IPS-NIHi7 (cell line): ENCODE measurements at regions not wholly inside any gene's neighbourhood (a gene's known extent, or its start where the extent isn't known, plus 50 kb on each side); places are given as distances from the start of the nearest gene placed in this dataset.

Experiments
- DNase-seq: peaks from one replicate; pipeline ENCODE4 v3.0.0; 2012; ENCODE audit warnings: mixed read lengths; ENCODE audit errors: extremely low spot score

DNA sequence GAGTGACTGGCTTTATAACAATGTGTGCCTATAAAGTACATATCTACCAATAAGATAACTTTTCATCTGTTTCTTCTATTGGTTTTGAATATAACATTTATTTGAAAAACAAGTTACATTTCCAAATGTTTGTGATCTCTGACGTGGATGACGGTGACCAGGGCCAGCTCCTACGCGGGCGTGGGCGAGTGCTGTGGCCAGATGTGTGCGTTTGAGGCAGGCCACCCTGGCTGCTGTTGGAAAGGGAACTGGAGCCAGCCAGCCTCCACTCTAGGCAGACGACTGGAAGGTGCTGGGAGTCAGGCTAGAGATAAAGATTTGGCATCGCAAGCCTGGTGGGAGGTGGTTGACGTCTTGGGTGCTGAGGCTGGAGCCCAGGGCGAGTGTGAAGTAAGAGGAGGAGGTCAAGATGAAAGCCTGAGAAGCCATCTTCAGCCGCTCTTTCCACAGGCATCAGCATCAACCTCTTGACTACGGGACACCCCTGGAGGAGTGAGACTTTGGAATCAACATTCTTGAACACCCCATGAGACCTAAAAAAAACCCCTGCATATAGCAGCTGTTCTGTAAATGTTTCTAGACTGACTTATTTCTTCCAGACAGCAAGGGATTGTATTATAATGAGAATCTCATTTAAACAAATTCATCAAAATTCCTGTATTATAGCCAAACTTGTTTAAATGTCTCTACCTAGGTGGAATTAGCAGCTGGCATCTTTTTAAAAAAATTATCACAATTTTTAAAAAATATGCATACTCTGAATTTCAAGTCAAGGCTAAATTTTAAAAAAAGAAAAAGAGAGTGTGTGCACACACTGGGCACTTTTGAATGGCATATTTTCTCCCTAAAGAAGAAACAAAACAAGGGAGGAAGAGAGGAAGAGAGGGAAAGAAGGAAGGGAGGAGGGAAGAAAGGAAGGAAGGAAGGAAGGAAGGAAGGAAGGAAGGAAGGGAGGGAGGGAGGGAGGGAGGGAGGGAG is 112.5 kb upstream of the SLC44A3 start:
- no peak for DNase-seq

DNA sequence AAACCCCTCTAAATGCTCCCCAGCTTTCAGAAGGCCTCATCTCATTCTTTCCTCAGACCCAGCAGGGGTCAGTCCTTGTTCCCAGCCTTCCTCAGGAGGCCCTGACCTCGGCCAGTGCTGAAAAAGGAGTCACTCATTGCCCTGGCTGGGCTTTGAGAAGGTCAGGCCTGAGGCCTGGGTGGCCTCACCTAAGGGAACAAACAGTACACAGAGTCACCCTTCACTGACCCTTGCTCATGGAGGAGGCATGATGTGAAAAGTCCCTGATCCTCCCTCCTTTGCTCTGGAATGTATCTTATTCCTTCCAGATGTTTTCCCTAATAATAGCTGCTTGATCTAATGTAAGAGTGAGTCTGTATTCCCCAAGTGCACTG is 117.7 kb upstream of the SLC44A3 start:
- no peak for DNase-seq

DNA sequence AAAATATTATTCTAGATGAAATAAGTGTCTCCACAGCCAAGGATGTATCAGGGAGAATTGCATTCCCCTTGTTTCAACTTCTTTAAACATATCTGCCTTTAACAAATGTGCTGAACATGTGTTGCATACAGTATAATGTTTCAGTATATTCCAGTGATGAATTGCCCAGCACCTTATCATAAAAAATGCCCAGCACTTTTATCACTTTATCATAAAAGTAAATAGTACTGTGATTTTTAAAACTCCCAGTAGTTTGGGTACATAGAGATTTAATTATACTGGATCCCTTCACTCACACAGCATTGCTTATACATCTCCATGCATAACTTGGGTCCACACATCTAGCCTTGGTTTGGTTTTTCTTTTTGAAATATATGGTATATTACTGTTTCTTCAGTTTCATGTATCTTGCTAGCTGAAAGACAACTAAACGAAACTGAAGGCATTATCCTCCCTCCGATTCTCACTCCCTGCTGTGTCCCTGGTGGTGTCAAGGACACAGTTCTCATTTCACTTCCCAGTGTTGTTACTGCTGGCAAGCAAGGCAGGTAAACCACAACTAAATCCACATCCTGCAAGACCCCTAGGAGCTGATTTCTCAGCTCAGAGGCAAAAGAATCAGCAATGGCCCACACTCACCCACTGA is 118.2 kb upstream of the SLC44A3 start:
- no peak for DNase-seq

DNA sequence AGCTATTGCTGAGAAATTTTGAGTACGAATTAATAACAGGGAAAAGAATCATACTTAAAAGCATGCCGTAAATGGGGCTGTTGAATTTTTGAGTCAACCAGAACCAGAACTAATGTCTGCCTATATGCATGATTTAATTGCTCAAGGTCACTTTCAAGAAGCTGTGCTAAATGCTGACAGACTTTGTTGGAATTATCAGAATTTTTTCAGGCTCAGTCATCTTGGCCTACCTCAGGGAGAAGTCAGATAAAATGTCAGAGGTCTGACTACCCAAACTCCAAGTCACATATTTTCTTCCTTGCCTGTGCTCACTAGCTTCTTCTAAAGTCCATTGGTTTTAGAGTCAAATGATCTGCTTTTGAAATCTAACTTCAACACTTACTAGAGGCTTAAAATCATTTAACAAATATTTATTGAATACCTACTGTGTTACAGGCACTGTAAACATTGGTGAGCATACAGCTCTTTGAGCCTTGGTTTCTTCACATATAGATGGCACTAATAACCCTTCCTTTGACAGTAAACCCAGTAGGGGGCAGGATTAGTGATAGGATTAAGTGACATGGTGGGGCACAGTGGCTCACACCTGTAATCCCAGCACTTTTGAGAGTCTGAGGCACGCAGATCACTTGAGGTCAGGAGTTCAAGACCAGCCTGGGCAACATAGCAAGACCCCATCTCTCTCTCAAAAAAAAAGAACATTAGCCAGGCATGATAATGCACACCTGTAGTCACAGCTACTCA is 121.2 kb upstream of the SLC44A3 start:
- DNase-seq: no peak

DNA sequence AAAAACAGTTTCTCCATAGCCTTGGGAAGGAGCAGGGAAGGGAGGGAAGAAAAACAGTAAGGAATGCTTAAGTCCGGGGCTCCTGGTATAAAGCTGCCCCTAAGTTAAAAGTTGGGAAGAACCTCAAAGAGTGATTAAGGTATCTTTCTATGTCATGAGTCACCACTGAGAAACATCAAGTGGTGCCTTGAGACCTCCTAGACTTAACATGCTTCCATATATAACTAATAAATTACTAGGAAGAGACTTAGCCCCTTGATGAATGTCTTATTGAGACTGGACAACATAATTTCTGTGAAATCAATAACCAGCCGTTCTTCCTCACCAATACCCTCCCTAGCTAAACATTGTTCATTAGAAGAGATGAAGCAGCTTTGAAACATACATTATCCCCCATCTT is 121.8 kb upstream of the SLC44A3 start:
- DNase-seq: no peak

DNA sequence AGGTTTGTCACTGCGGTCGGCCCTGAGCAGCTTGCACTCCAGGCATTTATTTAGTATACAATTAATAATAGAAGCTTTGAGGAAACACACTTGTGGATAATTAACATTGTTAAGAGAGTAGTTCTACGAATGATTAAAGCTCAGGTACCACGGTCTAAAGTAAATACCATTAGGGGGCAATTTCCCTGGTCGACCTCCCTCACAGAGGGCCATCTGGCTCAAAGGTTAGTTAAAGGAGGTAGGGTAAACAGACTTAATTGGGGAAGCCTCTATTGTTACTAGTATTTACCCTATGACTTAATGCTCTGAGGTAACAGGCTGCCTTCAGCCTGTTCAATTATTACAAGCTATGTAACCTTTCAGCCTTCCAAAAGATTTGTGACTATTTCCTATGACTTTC is 122.3 kb upstream of the SLC44A3 start:
- DNase-seq: no peak

DNA sequence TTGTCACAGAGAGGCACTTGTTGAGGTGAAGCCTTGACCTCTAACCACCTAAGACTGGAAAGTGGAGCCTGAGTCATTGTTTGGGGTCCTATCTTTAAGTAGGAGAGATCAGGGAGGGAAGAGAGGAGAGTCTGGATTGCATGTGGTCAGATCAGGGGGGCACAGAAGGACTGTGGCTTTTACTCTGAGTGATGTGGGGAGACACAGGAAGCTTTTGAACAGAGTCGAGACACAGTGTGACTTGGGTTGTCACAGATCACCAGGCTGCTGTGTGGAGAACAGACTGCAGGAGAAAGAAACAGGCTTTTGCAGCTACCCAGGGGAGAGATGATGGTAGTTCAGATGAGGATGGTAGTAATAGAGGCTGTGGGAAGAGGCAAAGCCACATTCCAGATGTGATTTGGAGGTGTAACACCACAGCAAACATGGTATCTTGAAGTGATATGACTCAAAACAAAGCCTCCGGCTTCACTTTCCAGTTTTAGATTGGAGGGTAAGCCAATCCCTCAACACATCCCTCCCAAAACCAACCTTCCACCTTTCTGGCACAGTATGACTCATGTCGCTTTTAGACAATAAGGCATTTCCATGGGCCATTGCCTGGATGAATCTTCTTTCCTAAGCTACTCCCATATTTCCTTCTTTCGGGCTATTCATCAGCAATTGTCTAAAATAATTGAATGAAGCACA is 125.8 kb upstream of the SLC44A3 start:
- no peak for DNase-seq

DNA sequence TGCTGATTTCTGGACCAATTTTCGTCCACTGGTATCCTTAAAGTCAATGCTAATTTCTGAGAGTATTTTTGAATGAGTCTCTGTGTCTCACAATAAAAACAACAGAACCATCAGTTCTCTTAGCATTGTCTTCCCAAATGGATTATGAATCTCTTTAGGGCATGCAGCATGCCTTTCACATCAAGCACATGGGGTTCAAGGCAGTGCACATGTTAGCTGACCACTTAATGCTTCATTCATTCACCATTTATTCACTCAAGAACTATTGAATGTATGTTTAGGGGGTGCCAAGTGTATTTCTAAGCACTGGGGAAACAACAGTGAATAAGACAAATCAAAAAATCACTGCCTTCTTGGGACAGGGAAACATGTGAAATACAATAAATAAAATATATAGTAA is 126.7 kb upstream of the SLC44A3 start:
- DNase-seq: no peak

DNA sequence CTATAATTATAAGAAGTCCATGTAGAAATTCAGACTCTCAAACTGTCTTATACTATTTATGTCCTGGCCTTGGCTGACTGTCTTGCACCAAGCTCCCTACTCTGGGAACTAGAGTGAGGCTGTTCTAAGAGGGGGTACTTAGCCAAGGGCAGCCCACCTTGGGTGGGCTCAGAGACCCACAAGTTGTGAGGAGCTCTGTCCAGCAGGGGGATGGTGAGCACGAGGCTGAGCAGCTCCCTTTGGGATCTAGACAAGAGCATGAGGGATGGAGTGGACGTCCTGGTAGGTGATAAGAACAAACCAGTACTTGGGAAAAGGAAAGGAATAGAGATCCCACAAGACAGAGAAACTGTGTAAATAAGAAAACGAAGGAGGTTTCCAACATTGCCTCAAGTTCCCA is 127.1 kb upstream of the SLC44A3 start:
- peak; percentile 37 for DNase-seq

DNA sequence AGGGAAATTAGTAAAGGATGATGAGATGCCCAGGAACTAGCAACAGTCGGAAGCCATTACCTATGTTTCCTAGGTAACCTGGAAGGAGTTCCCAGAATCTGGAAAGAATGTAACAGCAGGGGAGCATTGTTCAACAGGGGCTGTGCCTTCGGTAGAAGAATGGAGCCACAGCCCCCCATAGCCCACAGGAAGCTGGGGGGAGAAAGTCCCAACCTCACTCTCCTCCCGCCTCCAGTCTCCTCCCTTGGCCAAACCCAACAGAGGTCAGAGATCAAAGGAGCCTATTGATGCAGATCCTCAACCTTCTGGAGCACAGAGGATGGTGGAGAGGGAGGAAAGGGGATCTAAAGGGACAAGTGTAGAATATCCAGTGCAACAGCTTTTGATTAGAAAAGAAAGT is 131.5 kb upstream of the SLC44A3 start:
- DNase-seq: peak; percentile 81

DNA sequence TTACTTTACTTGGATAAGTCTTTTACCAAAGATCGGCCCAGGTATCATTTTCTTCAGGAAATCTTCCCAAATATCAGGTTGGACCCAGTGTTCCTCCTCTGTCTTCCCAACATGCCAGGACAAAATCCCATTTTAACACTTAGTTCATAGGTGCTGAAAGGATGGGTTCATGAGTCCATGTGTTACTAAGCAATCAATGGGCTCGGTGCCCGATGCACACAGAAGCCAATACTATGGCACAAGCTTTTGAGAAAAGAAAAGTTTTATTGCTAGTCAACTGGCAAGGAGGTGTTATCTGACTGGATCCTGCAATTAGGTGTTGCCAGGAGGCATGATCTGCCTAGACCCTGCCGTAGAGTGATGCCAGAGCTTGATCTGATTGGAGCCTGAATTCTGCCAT is 133.3 kb upstream of the SLC44A3 start:
- DNase-seq: no peak

DNA sequence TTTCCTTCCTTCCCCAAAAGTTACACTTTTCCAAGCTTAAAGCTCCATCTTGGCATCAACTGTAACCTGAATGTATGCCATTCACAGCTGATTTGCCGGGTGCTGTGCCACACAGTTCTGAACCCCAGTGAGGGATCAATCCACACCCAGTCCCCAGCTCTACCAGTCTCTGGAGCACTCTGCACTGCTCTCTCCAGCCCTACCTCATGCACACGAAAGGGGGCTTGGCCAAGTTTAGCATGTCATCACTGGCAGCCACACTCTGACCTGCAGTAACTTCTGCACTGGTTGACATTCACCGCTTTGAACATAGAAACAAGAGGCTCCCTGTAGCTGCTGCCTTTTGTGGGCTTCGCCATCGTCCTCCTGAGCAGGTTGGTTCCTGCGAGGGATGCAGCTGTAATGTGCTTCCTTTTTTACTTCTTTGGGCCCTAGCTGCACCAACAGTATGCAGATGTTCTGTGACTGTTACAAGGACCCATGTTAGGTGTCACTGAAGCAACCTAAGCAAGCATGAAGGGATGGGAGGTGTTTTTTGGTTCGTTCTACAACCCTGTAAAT is 135.4 kb upstream of the SLC44A3 start:
- no peak for DNase-seq

DNA sequence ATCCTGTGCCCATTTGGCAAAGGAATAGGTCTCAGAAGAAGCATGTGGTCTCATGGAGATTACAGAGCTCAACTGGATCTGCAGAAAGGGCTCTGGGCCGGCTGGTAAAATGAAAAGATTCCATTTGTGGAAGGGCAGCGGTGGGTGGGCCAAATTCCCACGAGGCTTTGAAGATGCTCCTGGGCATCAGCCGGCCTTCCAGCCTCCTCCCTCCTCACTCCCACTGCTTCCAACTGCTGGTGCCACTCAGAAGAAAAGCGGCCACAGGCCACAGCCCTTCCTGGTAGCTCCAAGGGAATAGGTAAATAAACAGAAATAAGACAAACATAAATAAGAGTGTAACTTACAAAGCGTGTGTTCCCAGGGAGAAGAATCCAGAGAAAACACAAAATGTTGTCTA is 136.3 kb upstream of the SLC44A3 start:
- no peak for DNase-seq

DNA sequence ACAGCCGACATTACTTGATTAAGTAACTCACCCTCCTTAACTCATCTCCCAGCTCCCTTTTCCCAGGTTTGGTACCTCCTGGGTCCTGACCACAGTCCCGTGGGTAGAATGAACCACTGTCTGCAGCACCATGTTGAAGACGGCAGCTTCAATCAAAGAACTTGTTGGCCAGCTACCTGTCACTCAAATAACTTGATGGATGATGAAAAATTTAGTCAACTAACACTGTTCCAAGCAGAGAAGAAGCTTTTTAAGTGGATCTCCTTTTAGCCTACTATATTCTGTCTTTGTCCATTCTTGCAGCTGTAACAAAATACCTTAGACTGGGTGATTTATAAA is 138.4 kb upstream of the F3 start:
- DNase-seq: no peak

DNA sequence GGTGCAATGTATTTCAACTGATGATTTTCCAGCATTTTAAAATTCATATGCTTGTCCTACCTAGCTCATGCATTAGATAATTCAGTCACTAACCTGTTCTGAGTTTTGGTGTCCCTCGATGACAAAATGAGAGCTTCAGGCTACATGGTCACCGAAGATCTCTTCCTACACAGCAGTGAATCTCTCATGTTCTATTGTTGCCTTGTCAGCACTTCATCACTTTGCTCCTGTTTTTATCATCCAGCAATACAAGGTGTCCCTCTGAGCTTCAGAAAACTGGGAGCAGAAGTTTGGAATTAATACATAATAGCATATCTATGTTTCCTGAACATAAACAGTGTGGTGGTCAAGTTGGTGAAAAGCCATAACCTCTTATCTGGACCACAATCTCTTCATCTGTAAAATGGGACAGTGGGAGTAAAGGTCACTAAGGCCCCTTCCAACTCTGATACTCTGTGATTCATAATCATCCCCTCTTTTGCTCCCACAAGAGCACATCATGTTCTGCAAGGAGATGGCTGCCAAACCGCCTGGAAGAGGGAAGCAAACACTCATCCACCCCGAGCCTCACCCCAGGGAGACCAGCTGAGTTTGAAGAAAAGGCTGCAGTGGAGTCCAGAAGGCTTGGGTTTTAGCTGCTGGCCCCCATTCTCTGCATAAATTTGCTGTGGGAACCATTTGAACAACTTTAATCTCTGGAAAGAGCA is 137.9 kb upstream of the F3 start:
- no peak for DNase-seq

DNA sequence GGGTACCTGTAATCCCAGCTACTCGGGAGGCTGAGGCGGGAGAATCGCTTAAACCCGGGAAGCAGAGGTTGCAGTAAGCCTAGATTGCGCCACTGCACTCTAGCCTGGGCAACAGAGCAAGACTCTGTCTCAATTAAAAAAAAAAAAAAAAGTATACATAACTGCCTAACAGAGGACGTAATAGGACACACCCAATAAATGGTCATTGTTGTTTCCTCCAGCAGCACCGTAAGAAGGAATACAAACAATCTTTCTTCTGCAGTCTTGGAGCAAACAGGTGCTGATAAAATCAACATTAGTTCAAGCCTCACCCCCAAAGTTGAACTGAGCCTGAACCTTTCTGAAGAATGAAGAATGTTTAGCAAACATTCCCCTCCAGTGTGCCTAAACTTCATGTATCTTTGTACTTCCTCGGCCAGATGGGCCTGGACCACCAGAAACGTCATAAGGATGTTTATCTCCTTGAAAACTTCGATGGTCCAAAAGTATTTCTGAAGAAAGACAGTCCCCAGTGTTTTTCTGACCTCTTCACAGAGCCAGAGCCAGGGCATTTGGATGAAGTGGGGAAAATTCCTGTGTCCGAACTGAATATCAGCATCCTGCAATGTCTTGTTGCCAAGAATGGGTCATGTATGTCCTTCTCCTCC is 136.8 kb upstream of the F3 start:
- no peak for DNase-seq

DNA sequence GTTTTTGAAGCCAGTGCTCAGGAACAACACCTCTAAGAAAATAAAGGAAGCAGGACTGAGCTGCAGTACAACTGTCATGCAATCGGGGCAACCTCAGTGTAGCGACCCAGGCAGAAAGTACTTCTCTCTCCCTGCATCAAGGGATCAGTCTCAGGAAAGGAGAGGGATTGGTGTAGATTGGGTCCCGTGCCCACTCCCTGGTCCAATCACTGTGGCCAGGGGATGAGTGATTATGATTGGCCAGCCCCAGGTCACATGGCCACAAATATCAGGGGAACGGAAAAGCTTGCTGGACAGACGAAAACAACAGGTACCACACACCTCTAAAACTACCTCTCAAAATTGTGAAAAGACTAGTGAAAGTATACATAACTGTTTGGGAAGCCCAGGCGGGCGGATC is 136.2 kb upstream of the F3 start:
- no peak for DNase-seq

DNA sequence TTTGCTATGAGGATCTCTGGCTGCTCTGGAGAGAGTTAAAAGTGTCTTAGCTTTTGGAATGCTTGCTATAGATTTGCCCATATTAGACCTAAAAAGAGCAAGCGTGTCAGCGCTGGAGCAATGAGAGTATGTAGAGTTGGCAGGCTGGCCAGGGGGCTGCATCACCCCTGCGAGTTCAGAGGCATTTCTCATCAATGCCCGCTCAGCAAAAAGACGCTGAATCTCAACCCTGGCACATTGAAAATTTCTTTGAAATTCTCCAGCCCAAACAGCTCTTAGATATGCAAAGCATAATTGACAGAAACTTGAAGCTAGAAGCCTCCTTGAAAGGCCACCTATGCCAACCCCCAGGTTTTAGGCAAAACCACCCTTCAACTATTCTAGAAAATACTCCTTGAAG is 135.5 kb upstream of the F3 start:
- DNase-seq: no peak

DNA sequence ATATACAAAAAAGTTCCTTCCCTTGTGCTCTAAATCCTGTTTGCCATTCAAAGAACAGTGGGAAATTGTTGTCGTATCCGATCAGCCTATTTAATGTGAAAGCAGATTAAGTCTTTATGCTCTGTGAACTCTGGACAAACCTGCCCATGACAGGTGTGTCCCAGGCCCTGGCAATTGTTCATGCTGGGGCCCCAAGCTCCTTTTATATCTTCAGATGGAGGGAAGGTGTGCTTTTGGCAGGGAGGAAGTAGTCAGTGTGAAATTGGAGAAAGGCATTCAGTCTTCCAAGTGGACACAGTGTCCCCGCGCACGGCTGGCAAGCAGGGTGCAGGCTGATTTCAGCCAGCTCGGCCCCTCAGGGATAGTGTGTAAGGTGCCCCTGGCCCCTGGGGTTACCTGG is 135.1 kb upstream of the F3 start:
- no peak for DNase-seq

DNA sequence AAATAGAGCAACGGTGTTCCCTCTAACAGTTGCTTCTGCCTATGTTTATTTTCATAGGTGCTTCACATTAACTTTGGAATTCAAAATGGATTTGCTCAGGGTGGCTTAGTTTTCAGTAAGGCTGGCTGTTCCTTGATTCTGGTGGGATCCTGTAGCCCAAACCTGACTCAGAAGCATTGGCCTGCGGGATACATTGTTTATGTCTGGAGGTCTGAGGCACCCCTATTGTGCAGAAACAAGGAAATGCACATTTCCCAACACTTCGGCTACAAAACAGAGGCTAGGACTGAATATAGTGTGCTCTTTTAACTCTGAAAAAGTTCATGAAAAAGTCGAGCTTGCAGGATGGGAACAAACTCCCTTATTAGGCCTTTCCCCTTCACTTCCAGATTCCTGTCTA is 133.8 kb upstream of the F3 start:
- no peak for DNase-seq

DNA sequence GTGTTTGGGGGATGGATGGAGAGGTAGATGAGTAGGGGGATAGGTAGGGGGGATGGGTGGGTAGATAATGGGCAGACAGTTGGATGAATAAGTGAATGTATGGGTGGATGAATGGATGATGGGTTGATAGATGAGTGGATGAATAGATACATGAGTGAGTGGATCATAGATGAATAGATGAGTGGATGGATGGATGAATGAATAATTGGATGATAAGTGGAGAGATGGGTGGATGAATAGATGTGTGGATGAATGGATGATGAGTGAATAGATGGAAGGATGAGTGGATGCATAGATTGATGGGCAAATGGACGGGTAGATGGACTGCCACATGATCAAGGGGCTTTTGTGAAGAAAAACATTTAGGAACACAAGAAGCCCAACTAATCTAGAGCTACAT is 133.3 kb upstream of the F3 start:
- DNase-seq: no peak
